Body of pancreas (tissue), 4 donors: ENCODE measurements at regions not wholly inside any gene's neighbourhood (a gene's known extent, or its start where the extent isn't known, plus 50 kb on each side); places are given as distances from the start of the nearest gene placed in this dataset.

Source experiments
- ATAC-seq: fragments of 150-250 bp; one replicate; pipeline ENCODE4 v1.9.1; 2016
- DNase-seq, 4 donors: peaks; one replicate each; pipeline ENCODE4 v3.0.0-alpha.2; 2019
- H3K27ac ChIP-seq, 4 donors: fragments of 200-600 bp; sonication (generic); 1 replicate in 3 of 4; 2 replicates in 1 of 4; pipeline versions ENCODE4 v1.5.1 to v1.6.1; 2016 to 2019; ENCODE audit warnings: mild to moderate bottlenecking in 1 of 4, mixed read lengths in 1 of 4, moderate library complexity in 1 of 4
- H3K27me3 ChIP-seq, 2 donors: fragments of 200-600 bp; sonication (generic); one replicate each; pipeline ENCODE4 v1.6.0; 2016; ENCODE audit warnings: mild to moderate bottlenecking in 1 of 2
- H3K36me3 ChIP-seq, 2 donors: fragments of 200-600 bp; sonication (generic); replicated peaks in 1 of 2; 2 replicates each; pipeline ENCODE4 v1.5.1; 2016; ENCODE audit warnings: low read depth in 2 of 2; ENCODE audit not compliant: insufficient read depth in 1 of 2
- H3K4me1 ChIP-seq: fragments of 200-600 bp; sonication (generic); one replicate; pipeline ENCODE4 v1.6.0; 2016
- H3K4me3 ChIP-seq, 2 donors: fragments of 200-600 bp; sonication (generic); 1 replicate in 1 of 2; 2 replicates in 1 of 2; pipeline ENCODE4 v1.5.1; 2016 to 2019
- H3K9me3 ChIP-seq, 3 donors: fragments of 200-600 bp; sonication (generic); 1 replicate in 2 of 3; 2 replicates in 1 of 3; pipeline ENCODE4 v1.5.1; 2016
- CTCF ChIP-seq, 7 experiments: fragments of 450-650 bp in 4 of 7; fragments of 200-600 bp in 3 of 7; sonication (generic) in 3 of 7; IDR thresholded peaks; one replicate each; pipeline ENCODE4 v1.5.1; 2016 to 2019; ENCODE audit warnings: antibody characterized with exemption in 7 of 7
- POLR2A ChIP-seq, 3 donors: fragments of 450-650 bp; IDR thresholded peaks; one replicate each; pipeline ENCODE4 v1.6.1; 2016; ENCODE audit warnings: antibody characterized with exemption in 3 of 3, mild to moderate bottlenecking in 2 of 3
- WGBS, 2 donors: methylation state at CpG; one replicate each; pipeline ENCODE4 v1.1.5; 2017; 5-methylcytosine and 5-hydroxymethylcytosine counted together
- intact Hi-C: fragments of 100-400 bp; cut with DNase I; formaldehyde crosslinking; loops from one replicate; pipeline ENCODE4 v1.15.1; 2023

- Histone ChIP-seq H3K9me3 (no peaks in the 10 kb centered on the region), H3K4me3 (no peak overlapping the region), H3K27ac (no peak overlapping the region), H3K27me3 (no peaks in the 10 kb centered on the region), H3K36me3 (no peaks in the 10 kb centered on the region), H3K4me1 (peaks cover 4% of the 10 kb centered on the region)
- ATAC-seq (no peak), DNase-seq (no peak)
- intact Hi-C loops = no loop called here
- WGBS, 2 donors = 90 to 91% methylated on average over 7 of the region's 7 CpGs
- TF ChIP-seq CTCF (IDR thresholded peaks at IDR 0.05) (no peak), POLR2A (IDR thresholded peaks at IDR 0.05) (no peak)
Observed at GRCh38 chr13:40458720-40458990, 207.8 kb downstream of the FOXO1 start.

- no peaks in the 10 kb centered on the region for H3K4me1 ChIP-seq
- WGBS, 2 donors = 83 to 92% methylated on average over 3 of the region's 3 CpGs
- no peaks in the 10 kb centered on the region for H3K27me3 ChIP-seq
- no peak overlapping the region for H3K4me3 ChIP-seq
- no peak for ATAC-seq
- no peaks in the 10 kb centered on the region for H3K9me3 ChIP-seq
- no peak for DNase-seq
- intact Hi-C loops = no loop called here
- H3K36me3 ChIP-seq = no peaks in the 10 kb centered on the region
- H3K27ac ChIP-seq = no peak overlapping the region
- no peak for TF ChIP-seq CTCF (IDR thresholded peaks at IDR 0.05)
- TF ChIP-seq POLR2A (IDR thresholded peaks at IDR 0.05) = no peak
Observed at GRCh38 chr13:40460116-40460515, 206.3 kb downstream of the FOXO1 start.

- H3K27me3 ChIP-seq = no peaks in the 10 kb centered on the region
- no peak for TF ChIP-seq POLR2A (IDR thresholded peaks at IDR 0.05)
- no peak for TF ChIP-seq CTCF (IDR thresholded peaks at IDR 0.05)
- WGBS, 2 donors = 85 to 92% methylated on average over 12 of the region's 12 CpGs
- ATAC-seq (no peak), DNase-seq (no peak)
- no peak overlapping the region for H3K27ac ChIP-seq
- H3K4me1 ChIP-seq = no peaks in the 10 kb centered on the region
- H3K36me3 ChIP-seq = no peaks in the 10 kb centered on the region
- no peak overlapping the region for H3K4me3 ChIP-seq
- H3K9me3 ChIP-seq = no peaks in the 10 kb centered on the region
- intact Hi-C loops = no loop called here
Observed at GRCh38 chr13:40464337-40465014, 202.0 kb downstream of the FOXO1 start.

GRCh38 chr13:40465015-40465390 is 201.4 kb downstream of the FOXO1 start:
- Histone ChIP-seq H3K27ac (no peak overlapping the region), H3K9me3 (no peaks in the 10 kb centered on the region), H3K27me3 (no peaks in the 10 kb centered on the region), H3K4me3 (no peak overlapping the region), H3K36me3 (no peaks in the 10 kb centered on the region), H3K4me1 (no peaks in the 10 kb centered on the region)
- no peak for ATAC-seq
- intact Hi-C loops = no loop called here
- TF ChIP-seq CTCF (IDR thresholded peaks at IDR 0.05) (no peak), POLR2A (IDR thresholded peaks at IDR 0.05) (no peak)
- DNase-seq = no peak
- WGBS, 2 donors = 96 to 98% methylated on average over 3 of the region's 3 CpGs

GRCh38 chr13:40466272-40466671 is 200.2 kb downstream of the FOXO1 start:
- H3K9me3 ChIP-seq = no peaks in the 10 kb centered on the region
- ATAC-seq = no peak
- H3K36me3 ChIP-seq = no peaks in the 10 kb centered on the region
- intact Hi-C loops = no loop called here
- no peak overlapping the region for H3K27ac ChIP-seq
- no peak for DNase-seq
- H3K27me3 ChIP-seq = no peaks in the 10 kb centered on the region
- no peak overlapping the region for H3K4me3 ChIP-seq
- WGBS, 2 donors = 93 to 96% methylated on average over 6 of the region's 6 CpGs
- TF ChIP-seq CTCF (IDR thresholded peaks at IDR 0.05) (no peak), POLR2A (IDR thresholded peaks at IDR 0.05) (no peak)
- no peaks in the 10 kb centered on the region for H3K4me1 ChIP-seq
